Colonic mucosa (tissue), 4 donors: ENCODE measurements at regions not wholly inside any gene's neighbourhood (a gene's known extent, or its start where the extent isn't known, plus 50 kb on each side); places are given as distances from the start of the nearest gene placed in this dataset.

ENCODE experiments used
- DNase-seq: peaks from one replicate; pipeline ENCODE4 v3.0.0-alpha.2; 2020
- H3K27ac ChIP-seq: fragments of 200-600 bp; one replicate; pipeline ENCODE4 v1.8.0; 2021
- H3K27me3 ChIP-seq: fragments of 200-600 bp; one replicate; pipeline ENCODE4 v1.8.0; 2021
- H3K36me3 ChIP-seq: fragments of 200-600 bp; one replicate; pipeline ENCODE4 v1.8.0; 2021
- H3K4me1 ChIP-seq: fragments of 200-600 bp; one replicate; pipeline ENCODE4 v1.8.0; 2021; ENCODE audit warnings: mild to moderate bottlenecking
- H3K4me3 ChIP-seq: fragments of 200-600 bp; one replicate; pipeline ENCODE4 v1.8.0; 2021
- H3K9ac ChIP-seq, 2 donors: one replicate each; pipeline ENCODE4 v1.7.0; 2013; ENCODE audit warnings: control low read depth in 2 of 2, low read depth in 2 of 2, low read length in 2 of 2
- H3K9me3 ChIP-seq: fragments of 200-600 bp; one replicate; pipeline ENCODE4 v1.8.0; 2021
- CTCF ChIP-seq: fragments of 200-600 bp; IDR thresholded peaks from one replicate; pipeline ENCODE4 v1.8.0; 2022; ENCODE audit warnings: antibody characterized with exemption, mild to moderate bottlenecking
- intact Hi-C: fragments of 100-400 bp; cut with DNase I; formaldehyde crosslinking; loops from one replicate; pipeline ENCODE4 v1.14.1; 2022
- donor health status: healthy.
- donor health status: DM: no; HTN: no; CAD: no.
- donor health status: DM: no; HTN: no; CAD: no.

- no peaks in the 10 kb centered on the region for H3K36me3 ChIP-seq
- H3K9ac ChIP-seq, result no peak overlapping the region
- H3K27me3 ChIP-seq, result no peaks in the 10 kb centered on the region
- intact Hi-C loops, result no loop called here
- H3K9me3 ChIP-seq, result no peaks in the 10 kb centered on the region
- DNase-seq, result no peak
- no peak overlapping the region for H3K4me3 ChIP-seq
- no peaks in the 10 kb centered on the region for H3K4me1 ChIP-seq
- no peak for TF ChIP-seq CTCF
- H3K27ac ChIP-seq, result no peak overlapping the region
Measured at GRCh38 chr2:128903637-128904036, 585.0 kb upstream of the HS6ST1 start.

- TF ChIP-seq CTCF, result no peak
- DNase-seq, result no peak
- Histone ChIP-seq H3K9me3 (no peaks in the 10 kb centered on the region), H3K9ac (no peak overlapping the region), H3K4me3 (no peak overlapping the region), H3K4me1 (no peaks in the 10 kb centered on the region), H3K27me3 (no peaks in the 10 kb centered on the region), H3K27ac (no peak overlapping the region), H3K36me3 (no peaks in the 10 kb centered on the region)
- intact Hi-C loops, result no loop called here
Measured at GRCh38 chr2:128911276-128911675, 592.6 kb upstream of the HS6ST1 start.

GRCh38 chr2:128914320-128914719 is 595.7 kb upstream of the HS6ST1 start:
- no peaks in the 10 kb centered on the region for H3K36me3 ChIP-seq
- TF ChIP-seq CTCF, result no peak
- H3K9ac ChIP-seq, result no peak overlapping the region
- no peak overlapping the region for H3K4me3 ChIP-seq
- intact Hi-C loops, result no loop called here
- no peaks in the 10 kb centered on the region for H3K27me3 ChIP-seq
- no peaks in the 10 kb centered on the region for H3K4me1 ChIP-seq
- DNase-seq, result no peak
- no peaks in the 10 kb centered on the region for H3K9me3 ChIP-seq
- no peak overlapping the region for H3K27ac ChIP-seq

- H3K9me3 ChIP-seq, result no peaks in the 10 kb centered on the region
- no peak for TF ChIP-seq CTCF
- H3K9ac ChIP-seq, result no peak overlapping the region
- no peak for DNase-seq
- H3K27ac ChIP-seq, result no peak overlapping the region
- intact Hi-C loops, result no loop called here
- H3K4me1 ChIP-seq, result no peaks in the 10 kb centered on the region
- H3K36me3 ChIP-seq, result no peaks in the 10 kb centered on the region
- no peak overlapping the region for H3K4me3 ChIP-seq
- no peaks in the 10 kb centered on the region for H3K27me3 ChIP-seq
Measured at GRCh38 chr2:128921751-128922150, 603.1 kb upstream of the HS6ST1 start.

- no peak overlapping the region for H3K4me3 ChIP-seq
- no peaks in the 10 kb centered on the region for H3K27me3 ChIP-seq
- TF ChIP-seq CTCF, result no peak
- H3K9ac ChIP-seq, result no peak overlapping the region
- no peak overlapping the region for H3K27ac ChIP-seq
- intact Hi-C loops, result no loop called here
- DNase-seq, result no peak
- no peaks in the 10 kb centered on the region for H3K9me3 ChIP-seq
- no peaks in the 10 kb centered on the region for H3K4me1 ChIP-seq
- H3K36me3 ChIP-seq, result no peaks in the 10 kb centered on the region
Measured at GRCh38 chr2:128922154-128922553, 603.5 kb upstream of the HS6ST1 start.

GRCh38 chr2:128925631-128926030 is 607.0 kb upstream of the HS6ST1 start:
- no peak for TF ChIP-seq CTCF
- no peaks in the 10 kb centered on the region for H3K9me3 ChIP-seq
- intact Hi-C loops, result no loop called here
- no peaks in the 10 kb centered on the region for H3K27me3 ChIP-seq
- H3K4me3 ChIP-seq, result no peak overlapping the region
- no peak overlapping the region for H3K27ac ChIP-seq
- DNase-seq, result no peak
- no peaks in the 10 kb centered on the region for H3K36me3 ChIP-seq
- no peak overlapping the region for H3K9ac ChIP-seq
- H3K4me1 ChIP-seq, result no peaks in the 10 kb centered on the region
